Superior temporal gyrus (tissue), 1 donor: ENCODE measurements at regions not wholly inside any gene's neighbourhood (a gene's known extent, or its start where the extent isn't known, plus 50 kb on each side); places are given as distances from the start of the nearest gene placed in this dataset.
"Not testable (repeated sequence)": the region's sequence is repeated elsewhere in the genome, so short reads cannot be mapped to it uniquely, and the experiment has no call there.

Experiments
- DNase-seq: peaks from one replicate; pipeline ENCODE4 v3.0.0-alpha.2; 2016; ENCODE audit errors: extremely low spot score

GRCh38 chr4:115249808-115250207 lies 136.4 kb upstream of the NDST4 start:
- DNase-seq, result no peak

- DNase-seq, result peak; percentile 22
These were observed 121.1 kb upstream of the NDST4 start for GRCh38 chr4:115234405-115235093.

GRCh38 chr4:115233600-115233999 lies 120.2 kb upstream of the NDST4 start:
- no peak for DNase-seq

- no peak for DNase-seq
These were observed 116.5 kb upstream of the NDST4 start for GRCh38 chr4:115229873-115230272.

- DNase-seq, result no peak
These were observed 115.4 kb upstream of the NDST4 start for GRCh38 chr4:115228851-115229250.

GRCh38 chr4:115222061-115222460 lies 108.6 kb upstream of the NDST4 start:
- no peak for DNase-seq

GRCh38 chr4:115219862-115220261 lies 106.4 kb upstream of the NDST4 start:
- DNase-seq, result no peak

- DNase-seq, result no peak
These were observed 106.0 kb upstream of the NDST4 start for GRCh38 chr4:115219315-115219860.

- no peak for DNase-seq
These were observed 102.5 kb upstream of the NDST4 start for GRCh38 chr4:115215935-115216334.

GRCh38 chr4:115213716-115214115 lies 100.3 kb upstream of the NDST4 start:
- DNase-seq, result no peak

- no peak for DNase-seq
These were observed 87.6 kb upstream of the NDST4 start for GRCh38 chr4:115201042-115201330.

- not testable (repeated sequence) for DNase-seq
These were observed 87.0 kb upstream of the NDST4 start for GRCh38 chr4:115200201-115201041.

GRCh38 chr4:115194612-115195011 lies 81.2 kb upstream of the NDST4 start:
- not testable (repeated sequence) for DNase-seq

GRCh38 chr4:115190529-115190928 lies 77.1 kb upstream of the NDST4 start:
- no peak for DNase-seq

- no peak for DNase-seq
These were observed 73.7 kb upstream of the NDST4 start for GRCh38 chr4:115187136-115187535.

GRCh38 chr4:115179438-115180062 lies 66.1 kb upstream of the NDST4 start:
- DNase-seq, result not testable (repeated sequence)

- DNase-seq, result not testable (repeated sequence)
These were observed 65.3 kb upstream of the NDST4 start for GRCh38 chr4:115178687-115179086.

GRCh38 chr4:115171220-115171619 lies 57.8 kb upstream of the NDST4 start:
- DNase-seq, result no peak

- no peak for DNase-seq
These were observed 52.1 kb upstream of the NDST4 start for GRCh38 chr4:115165503-115165902.
